ENCODE measurements at regions not wholly inside any gene's neighbourhood (a gene's known extent, or its start where the extent isn't known, plus 50 kb on each side); places are given as distances from the start of the nearest gene placed in this dataset.

- H4K20me1 ChIP-seq (ENCODE audit: control insufficient read depth, extremely low read depth, insufficient read depth, low read length): no peaks in the 10 kb centered on the region
- H3K27me3 ChIP-seq (ENCODE audit: control insufficient read depth, insufficient read depth, low read length): no peaks in the 10 kb centered on the region
- H3K36me3 ChIP-seq (ENCODE audit: control insufficient read depth, insufficient read depth, low read length): no peaks in the 10 kb centered on the region
- no peak overlapping the region for H2AFZ ChIP-seq (ENCODE audit: low read length)
- no peaks in the 10 kb centered on the region for H3K79me2 ChIP-seq (ENCODE audit: control insufficient read depth, insufficient read depth, low read length)
- H3K9ac ChIP-seq (ENCODE audit: insufficient read depth, low read length): no peak overlapping the region
- H3K27ac ChIP-seq (ENCODE audit: insufficient read depth, low read length): no peak overlapping the region
- no peak for TF ChIP-seq EZH2 (IDR thresholded peaks at IDR 0.05; ENCODE audit: low read length, missing control alignments)
- no peak for TF ChIP-seq CTCF (conservative IDR thresholded peaks at IDR 0.05 in 1 of 2, IDR thresholded peaks at IDR 0.05 in 1 of 2; ENCODE audit: low read depth in 1 of 2, low read length in 2 of 2)
- no peaks in the 10 kb centered on the region for H3K9me3 ChIP-seq (ENCODE audit: control insufficient read depth, insufficient read depth, low read depth, low read length)
- no peak for DNase-seq (ENCODE audit: low read depth in 2 of 2)
- no peaks in the 10 kb centered on the region for H3K4me1 ChIP-seq (ENCODE audit: control insufficient read depth, extremely low read depth, insufficient read depth, low read length)
- no peak overlapping the region for H3K4me2 ChIP-seq (ENCODE audit: extremely low read depth, insufficient read depth, low read length)
- H3K4me3 ChIP-seq (replicated peaks in 1 of 4; ENCODE audit: control extremely low read depth in 1 of 4, insufficient read depth in 1 of 4, low read depth in 3 of 4, low read length in 4 of 4): no peak overlapping the region
These were observed 2045.4 kb upstream of the CDH6 start for GRCh38 chr5:29148073-29148472.

GRCh38 chr5:29143266-29143665 is 2050.2 kb upstream of the CDH6 start:
- H3K4me2 ChIP-seq (ENCODE audit: extremely low read depth, insufficient read depth, low read length): no peak overlapping the region
- no peak for DNase-seq (ENCODE audit: low read depth in 2 of 2)

GRCh38 chr5:29134418-29134817 is 2059.1 kb upstream of the CDH6 start:
- Histone ChIP-seq H3K79me2 (ENCODE audit: control insufficient read depth, insufficient read depth, low read length) (no peaks in the 10 kb centered on the region), H4K20me1 (ENCODE audit: control insufficient read depth, extremely low read depth, insufficient read depth, low read length) (no peaks in the 10 kb centered on the region), H3K9me3 (ENCODE audit: control insufficient read depth, insufficient read depth, low read depth, low read length) (no peaks in the 10 kb centered on the region), H3K27me3 (ENCODE audit: control insufficient read depth, insufficient read depth, low read length) (no peaks in the 10 kb centered on the region), H3K36me3 (ENCODE audit: control insufficient read depth, insufficient read depth, low read length) (no peaks in the 10 kb centered on the region), H3K9ac (ENCODE audit: insufficient read depth, low read length) (no peak overlapping the region), H3K27ac (ENCODE audit: insufficient read depth, low read length) (no peak overlapping the region), H3K4me1 (ENCODE audit: control insufficient read depth, extremely low read depth, insufficient read depth, low read length) (no peaks in the 10 kb centered on the region), H2AFZ (ENCODE audit: low read length) (no peak overlapping the region), H3K4me2 (ENCODE audit: extremely low read depth, insufficient read depth, low read length) (no peak overlapping the region), H3K4me3 (replicated peaks in 1 of 4; ENCODE audit: control extremely low read depth in 1 of 4, insufficient read depth in 1 of 4, low read depth in 3 of 4, low read length in 4 of 4) (no peak overlapping the region)
- no peak for DNase-seq (ENCODE audit: low read depth in 2 of 2)
- TF ChIP-seq CTCF (conservative IDR thresholded peaks at IDR 0.05 in 1 of 2, IDR thresholded peaks at IDR 0.05 in 1 of 2; ENCODE audit: low read depth in 1 of 2, low read length in 2 of 2) (no peak), EZH2 (IDR thresholded peaks at IDR 0.05; ENCODE audit: low read length, missing control alignments) (no peak)

More at GRCh38 chr5:29143266-29143665, 2050.2 kb upstream of the CDH6 start:
- Histone ChIP-seq H3K4me1 (ENCODE audit: control insufficient read depth, extremely low read depth, insufficient read depth, low read length) (no peaks in the 10 kb centered on the region), H3K4me3 (replicated peaks in 1 of 4; ENCODE audit: control extremely low read depth in 1 of 4, insufficient read depth in 1 of 4, low read depth in 3 of 4, low read length in 4 of 4) (no peak overlapping the region), H4K20me1 (ENCODE audit: control insufficient read depth, extremely low read depth, insufficient read depth, low read length) (no peaks in the 10 kb centered on the region), H3K27ac (ENCODE audit: insufficient read depth, low read length) (no peak overlapping the region), H3K79me2 (ENCODE audit: control insufficient read depth, insufficient read depth, low read length) (no peaks in the 10 kb centered on the region), H3K36me3 (ENCODE audit: control insufficient read depth, insufficient read depth, low read length) (no peaks in the 10 kb centered on the region), H3K9me3 (ENCODE audit: control insufficient read depth, insufficient read depth, low read depth, low read length) (no peaks in the 10 kb centered on the region), H2AFZ (ENCODE audit: low read length) (no peak overlapping the region), H3K27me3 (ENCODE audit: control insufficient read depth, insufficient read depth, low read length) (no peaks in the 10 kb centered on the region), H3K9ac (ENCODE audit: insufficient read depth, low read length) (no peak overlapping the region)
- TF ChIP-seq EZH2 (IDR thresholded peaks at IDR 0.05; ENCODE audit: low read length, missing control alignments): no peak
- no peak for TF ChIP-seq CTCF (conservative IDR thresholded peaks at IDR 0.05 in 1 of 2, IDR thresholded peaks at IDR 0.05 in 1 of 2; ENCODE audit: low read depth in 1 of 2, low read length in 2 of 2)

Data from fibroblast of lung (primary cell).